ENCODE measurements at regions not wholly inside any gene's neighbourhood (a gene's known extent, or its start where the extent isn't known, plus 50 kb on each side); places are given as distances from the start of the nearest gene placed in this dataset.

DNA sequence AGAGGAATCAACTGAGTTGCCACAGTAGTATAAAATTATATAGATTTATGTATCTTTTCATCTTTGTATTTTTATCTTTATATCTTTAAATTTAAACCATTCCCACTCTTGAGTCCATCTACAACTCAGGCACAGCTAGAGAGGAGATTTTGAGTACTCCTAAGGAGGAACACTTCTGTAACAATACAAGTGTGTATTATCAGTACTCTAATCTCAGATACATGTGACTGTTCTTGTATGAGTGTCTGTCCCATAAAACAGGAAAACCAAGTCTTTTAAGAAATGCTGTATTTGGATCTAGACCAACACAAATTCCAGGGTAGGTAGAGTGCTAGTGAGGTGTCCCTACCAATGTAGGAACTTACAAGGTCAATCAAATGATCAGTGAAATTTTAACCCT is 1428.0 kb upstream of the LRRTM3 start:
- no peaks in the 10 kb centered on the region for H3K9me3 ChIP-seq (ENCODE audit: control insufficient read depth in 5 of 5, low read length in 5 of 5)
- H3K36me3 ChIP-seq (ENCODE audit: control insufficient read depth in 5 of 5, insufficient read depth in 5 of 5, low read length in 5 of 5), result no peaks in the 10 kb centered on the region
- no peaks in the 10 kb centered on the region for H3K27me3 ChIP-seq (ENCODE audit: control insufficient read depth in 5 of 5, insufficient read depth in 4 of 5, low read length in 5 of 5)
- no peak overlapping the region for H3K9ac ChIP-seq (ENCODE audit: low read length in 5 of 5)
- H3K27ac ChIP-seq (ENCODE audit: low read depth, low read length), result no peak overlapping the region
- H3K4me1 ChIP-seq (ENCODE audit: control insufficient read depth in 5 of 5, insufficient read depth in 5 of 5, low read length in 5 of 5), result no peaks in the 10 kb centered on the region
- H3K4me3 ChIP-seq (ENCODE audit: low read depth in 1 of 5, low read length in 5 of 5), result no peak overlapping the region

DNA sequence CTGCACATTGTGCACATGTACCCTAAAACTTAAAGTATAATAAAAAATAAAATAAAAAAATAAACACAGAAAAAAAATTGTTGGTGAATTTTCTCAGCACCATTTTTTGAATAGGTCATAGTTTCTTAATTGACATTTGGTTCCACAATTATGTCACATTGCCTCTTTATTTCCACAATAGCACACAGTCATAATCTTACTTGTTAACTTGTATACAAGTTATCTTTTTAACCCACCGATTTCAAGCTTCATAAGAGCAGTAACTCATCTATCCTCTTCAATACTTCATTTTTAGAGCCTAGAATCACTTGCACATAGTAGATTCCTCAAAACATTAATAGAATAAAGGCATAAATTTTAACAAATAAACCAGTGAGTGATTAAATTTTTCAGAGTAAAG is 1425.1 kb upstream of the LRRTM3 start:
- Histone ChIP-seq H3K27me3 (ENCODE audit: control insufficient read depth in 5 of 5, insufficient read depth in 4 of 5, low read length in 5 of 5) (no peaks in the 10 kb centered on the region), H3K27ac (ENCODE audit: low read depth, low read length) (no peak overlapping the region), H3K4me1 (ENCODE audit: control insufficient read depth in 5 of 5, insufficient read depth in 5 of 5, low read length in 5 of 5) (no peaks in the 10 kb centered on the region), H3K36me3 (ENCODE audit: control insufficient read depth in 5 of 5, insufficient read depth in 5 of 5, low read length in 5 of 5) (no peaks in the 10 kb centered on the region), H3K9ac (ENCODE audit: low read length in 5 of 5) (no peak overlapping the region), H3K4me3 (ENCODE audit: low read depth in 1 of 5, low read length in 5 of 5) (no peak overlapping the region), H3K9me3 (ENCODE audit: control insufficient read depth in 5 of 5, low read length in 5 of 5) (no peaks in the 10 kb centered on the region)

DNA sequence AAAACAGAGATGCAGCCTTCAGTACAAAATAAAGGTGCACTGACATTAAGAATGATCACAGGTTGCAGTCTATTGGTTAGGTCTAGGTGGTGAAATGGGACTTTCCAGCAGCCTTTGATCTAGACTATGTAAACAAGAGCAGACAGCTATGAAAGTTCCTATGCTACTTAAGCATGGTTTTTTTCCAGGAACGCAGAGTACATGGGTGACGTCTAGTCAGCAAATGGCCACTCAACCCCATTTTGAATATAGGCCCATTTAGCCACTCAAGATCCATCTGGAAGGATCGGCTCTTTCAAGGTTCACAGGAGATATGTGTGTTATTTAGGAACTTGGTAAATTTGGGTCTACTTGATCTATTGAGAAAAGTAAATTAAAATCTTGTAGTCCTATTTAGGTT is 1424.6 kb upstream of the LRRTM3 start:
- H3K9me3 ChIP-seq (ENCODE audit: control insufficient read depth in 5 of 5, low read length in 5 of 5), result no peaks in the 10 kb centered on the region
- no peak overlapping the region for H3K9ac ChIP-seq (ENCODE audit: low read length in 5 of 5)
- no peak overlapping the region for H3K27ac ChIP-seq (ENCODE audit: low read depth, low read length)
- H3K36me3 ChIP-seq (ENCODE audit: control insufficient read depth in 5 of 5, insufficient read depth in 5 of 5, low read length in 5 of 5), result no peaks in the 10 kb centered on the region
- H3K4me1 ChIP-seq (ENCODE audit: control insufficient read depth in 5 of 5, insufficient read depth in 5 of 5, low read length in 5 of 5), result no peaks in the 10 kb centered on the region
- no peak overlapping the region for H3K4me3 ChIP-seq (ENCODE audit: low read depth in 1 of 5, low read length in 5 of 5)
- no peaks in the 10 kb centered on the region for H3K27me3 ChIP-seq (ENCODE audit: control insufficient read depth in 5 of 5, insufficient read depth in 4 of 5, low read length in 5 of 5)

DNA sequence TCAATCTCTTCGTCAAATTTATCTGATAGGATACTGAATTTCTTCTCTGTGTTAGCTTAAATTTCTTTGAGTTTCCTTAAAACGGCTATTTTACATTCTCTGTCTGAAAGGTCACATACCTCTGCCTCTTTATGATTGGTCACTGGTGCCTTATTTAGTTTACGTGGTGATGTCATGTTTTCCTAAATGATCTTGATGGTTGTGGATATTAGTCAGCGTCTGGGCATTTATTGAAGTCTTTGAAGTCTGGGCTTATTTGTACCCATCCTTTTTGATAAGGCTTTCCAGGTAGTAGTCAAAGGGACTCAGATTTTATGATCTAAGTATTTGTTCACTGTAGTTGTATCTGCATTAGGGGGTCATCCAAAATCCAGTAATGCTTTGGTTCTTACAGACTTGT is 1407.5 kb upstream of the LRRTM3 start:
- H3K27me3 ChIP-seq (ENCODE audit: control insufficient read depth in 5 of 5, insufficient read depth in 4 of 5, low read length in 5 of 5), result no peaks in the 10 kb centered on the region

DNA sequence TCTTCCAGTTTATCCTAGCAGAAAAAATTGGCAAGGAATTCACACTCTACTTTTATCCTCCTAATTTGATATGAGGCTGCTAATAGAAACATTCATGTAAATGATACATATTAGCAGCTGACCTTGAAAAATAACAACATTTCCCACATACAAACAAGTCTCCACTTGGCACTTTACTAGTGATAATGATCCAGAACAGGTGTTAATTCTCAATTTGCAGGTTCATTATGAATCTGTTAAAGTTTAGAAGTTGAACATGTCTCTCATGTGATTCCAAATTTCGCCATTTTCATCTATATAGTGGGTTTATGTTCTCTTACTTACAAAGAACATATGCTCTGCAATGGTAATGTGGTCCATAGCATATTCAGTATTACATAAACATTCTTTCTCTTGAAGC is 1396.8 kb upstream of the LRRTM3 start:
- Histone ChIP-seq H3K36me3 (ENCODE audit: control insufficient read depth in 5 of 5, insufficient read depth in 5 of 5, low read length in 5 of 5) (no peaks in the 10 kb centered on the region), H3K4me3 (ENCODE audit: low read depth in 1 of 5, low read length in 5 of 5) (no peak overlapping the region), H3K27me3 (ENCODE audit: control insufficient read depth in 5 of 5, insufficient read depth in 4 of 5, low read length in 5 of 5) (no peaks in the 10 kb centered on the region), H3K9me3 (ENCODE audit: control insufficient read depth in 5 of 5, low read length in 5 of 5) (no peaks in the 10 kb centered on the region), H3K27ac (ENCODE audit: low read depth, low read length) (no peak overlapping the region), H3K9ac (ENCODE audit: low read length in 5 of 5) (no peak overlapping the region), H3K4me1 (ENCODE audit: control insufficient read depth in 5 of 5, insufficient read depth in 5 of 5, low read length in 5 of 5) (no peaks in the 10 kb centered on the region)

More for the DNA sequence above, 1407.5 kb upstream of the LRRTM3 start:
- Histone ChIP-seq H3K9me3 (ENCODE audit: control insufficient read depth in 5 of 5, low read length in 5 of 5) (peaks cover 0 to 5% (median 0%) of the 10 kb centered on the region in 5 donors), H3K9ac (ENCODE audit: low read length in 5 of 5) (no peak overlapping the region), H3K36me3 (ENCODE audit: control insufficient read depth in 5 of 5, insufficient read depth in 5 of 5, low read length in 5 of 5) (no peaks in the 10 kb centered on the region), H3K4me1 (ENCODE audit: control insufficient read depth in 5 of 5, insufficient read depth in 5 of 5, low read length in 5 of 5) (no peaks in the 10 kb centered on the region), H3K4me3 (ENCODE audit: low read depth in 1 of 5, low read length in 5 of 5) (no peak overlapping the region), H3K27ac (ENCODE audit: low read depth, low read length) (no peak overlapping the region)

DNA sequence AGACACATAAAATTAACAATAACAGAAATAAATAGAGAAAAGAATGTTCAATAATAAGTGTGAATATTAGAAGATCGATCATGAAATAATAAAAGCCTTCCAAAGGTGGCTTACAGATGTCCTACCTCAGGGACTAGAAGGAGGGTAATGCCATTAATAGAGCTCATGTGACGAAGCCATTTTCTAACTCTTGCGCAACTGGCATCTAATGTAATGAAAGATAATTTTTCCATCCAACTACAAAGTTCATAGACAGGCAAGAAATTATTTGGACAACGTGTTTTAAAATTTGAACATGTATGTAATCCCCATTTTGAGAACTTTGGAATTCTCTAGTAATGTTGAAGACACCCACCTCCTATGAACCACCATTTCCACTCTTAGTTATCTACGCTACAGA is 1394.3 kb upstream of the LRRTM3 start:
- H3K9me3 ChIP-seq (ENCODE audit: control insufficient read depth in 5 of 5, low read length in 5 of 5), result no peaks in the 10 kb centered on the region
- H3K4me1 ChIP-seq (ENCODE audit: control insufficient read depth in 5 of 5, insufficient read depth in 5 of 5, low read length in 5 of 5), result no peaks in the 10 kb centered on the region
- H3K27me3 ChIP-seq (ENCODE audit: control insufficient read depth in 5 of 5, insufficient read depth in 4 of 5, low read length in 5 of 5), result no peaks in the 10 kb centered on the region
- no peaks in the 10 kb centered on the region for H3K36me3 ChIP-seq (ENCODE audit: control insufficient read depth in 5 of 5, insufficient read depth in 5 of 5, low read length in 5 of 5)
- no peak overlapping the region for H3K4me3 ChIP-seq (ENCODE audit: low read depth in 1 of 5, low read length in 5 of 5)
- H3K9ac ChIP-seq (ENCODE audit: low read length in 5 of 5), result no peak overlapping the region
- no peak overlapping the region for H3K27ac ChIP-seq (ENCODE audit: low read depth, low read length)

DNA sequence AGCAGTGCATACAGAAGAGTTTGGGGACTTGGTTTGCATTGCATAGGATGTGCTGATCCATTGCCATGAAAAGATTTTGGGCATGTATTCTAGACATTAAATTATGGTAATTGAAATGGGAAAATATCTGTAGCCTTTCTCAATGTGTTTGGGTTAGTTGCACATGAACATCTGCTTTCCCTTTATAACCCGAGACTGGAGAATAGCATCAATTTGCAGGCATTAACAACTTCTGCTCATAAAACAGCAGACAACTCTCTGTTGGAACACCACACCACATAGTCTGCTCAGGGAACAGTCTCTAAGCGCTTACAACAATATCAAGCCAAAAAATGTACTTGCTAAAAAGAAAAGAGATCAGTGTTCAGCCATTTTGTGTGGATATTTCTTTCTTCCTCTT is 1391.1 kb upstream of the LRRTM3 start:
- peaks cover 0 to 2% (median 0%) of the 10 kb centered on the region in 5 donors for H3K9me3 ChIP-seq (ENCODE audit: control insufficient read depth in 5 of 5, low read length in 5 of 5)
- no peaks in the 10 kb centered on the region for H3K27me3 ChIP-seq (ENCODE audit: control insufficient read depth in 5 of 5, insufficient read depth in 4 of 5, low read length in 5 of 5)
- H3K9ac ChIP-seq (ENCODE audit: low read length in 5 of 5), result no peak overlapping the region
- no peak overlapping the region for H3K4me3 ChIP-seq (ENCODE audit: low read depth in 1 of 5, low read length in 5 of 5)
- no peak overlapping the region for H3K27ac ChIP-seq (ENCODE audit: low read depth, low read length)
- no peaks in the 10 kb centered on the region for H3K4me1 ChIP-seq (ENCODE audit: control insufficient read depth in 5 of 5, insufficient read depth in 5 of 5, low read length in 5 of 5)
- H3K36me3 ChIP-seq (ENCODE audit: control insufficient read depth in 5 of 5, insufficient read depth in 5 of 5, low read length in 5 of 5), result no peaks in the 10 kb centered on the region

DNA sequence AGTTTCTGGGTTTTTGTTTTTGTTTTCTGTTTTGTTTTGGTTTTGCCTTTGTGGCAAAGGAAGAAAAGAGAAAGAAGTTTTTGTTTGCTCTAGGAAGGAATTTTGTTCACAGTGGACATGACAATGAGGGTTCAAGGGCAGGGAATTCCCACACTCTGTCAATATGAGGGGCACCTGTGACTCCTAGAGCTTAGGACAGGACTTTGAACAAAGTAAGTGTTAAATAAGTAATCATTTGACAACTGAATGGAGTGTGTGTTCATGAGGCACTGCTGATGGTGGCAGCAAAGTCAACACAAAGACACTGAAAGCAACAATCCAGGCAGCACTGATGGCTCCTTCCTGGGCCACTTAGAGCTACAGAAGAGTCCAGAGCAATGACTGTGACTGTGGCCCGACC is 1381.1 kb upstream of the LRRTM3 start:
- Histone ChIP-seq H3K4me1 (ENCODE audit: control insufficient read depth in 5 of 5, insufficient read depth in 5 of 5, low read length in 5 of 5) (no peaks in the 10 kb centered on the region), H3K36me3 (ENCODE audit: control insufficient read depth in 5 of 5, insufficient read depth in 5 of 5, low read length in 5 of 5) (no peaks in the 10 kb centered on the region), H3K9me3 (ENCODE audit: control insufficient read depth in 5 of 5, low read length in 5 of 5) (peaks cover 0 to 3% (median 0%) of the 10 kb centered on the region in 5 donors), H3K4me3 (ENCODE audit: low read depth in 1 of 5, low read length in 5 of 5) (no peak overlapping the region), H3K27ac (ENCODE audit: low read depth, low read length) (no peak overlapping the region), H3K27me3 (ENCODE audit: control insufficient read depth in 5 of 5, insufficient read depth in 4 of 5, low read length in 5 of 5) (no peaks in the 10 kb centered on the region), H3K9ac (ENCODE audit: low read length in 5 of 5) (no peak overlapping the region)

DNA sequence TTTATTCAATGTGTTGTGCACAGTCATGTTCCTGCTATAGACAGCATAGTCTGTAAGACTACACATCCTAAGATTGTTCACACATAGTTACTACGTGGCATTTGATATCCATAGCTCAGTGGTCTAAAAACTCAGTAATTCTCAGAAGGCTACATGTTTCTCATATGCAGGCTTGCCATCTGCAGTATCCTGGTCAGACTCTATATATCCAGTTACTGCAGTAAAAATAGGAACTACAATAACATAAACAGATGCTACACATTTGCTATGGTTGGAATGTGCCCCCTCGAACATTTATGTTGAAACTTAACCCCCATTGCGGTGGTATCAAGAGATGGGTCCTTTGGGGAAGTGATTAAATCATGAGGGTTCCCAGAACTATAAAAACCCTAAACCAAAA is 1377.8 kb upstream of the LRRTM3 start:
- no peaks in the 10 kb centered on the region for H3K36me3 ChIP-seq (ENCODE audit: control insufficient read depth in 5 of 5, insufficient read depth in 5 of 5, low read length in 5 of 5)
- H3K4me3 ChIP-seq (ENCODE audit: low read depth in 1 of 5, low read length in 5 of 5), result no peak overlapping the region
- H3K9ac ChIP-seq (ENCODE audit: low read length in 5 of 5), result no peak overlapping the region
- no peak overlapping the region for H3K27ac ChIP-seq (ENCODE audit: low read depth, low read length)
- no peaks in the 10 kb centered on the region for H3K27me3 ChIP-seq (ENCODE audit: control insufficient read depth in 5 of 5, insufficient read depth in 4 of 5, low read length in 5 of 5)
- no peaks in the 10 kb centered on the region for H3K4me1 ChIP-seq (ENCODE audit: control insufficient read depth in 5 of 5, insufficient read depth in 5 of 5, low read length in 5 of 5)
- peaks cover 0 to 3% (median 0%) of the 10 kb centered on the region in 5 donors for H3K9me3 ChIP-seq (ENCODE audit: control insufficient read depth in 5 of 5, low read length in 5 of 5)

DNA sequence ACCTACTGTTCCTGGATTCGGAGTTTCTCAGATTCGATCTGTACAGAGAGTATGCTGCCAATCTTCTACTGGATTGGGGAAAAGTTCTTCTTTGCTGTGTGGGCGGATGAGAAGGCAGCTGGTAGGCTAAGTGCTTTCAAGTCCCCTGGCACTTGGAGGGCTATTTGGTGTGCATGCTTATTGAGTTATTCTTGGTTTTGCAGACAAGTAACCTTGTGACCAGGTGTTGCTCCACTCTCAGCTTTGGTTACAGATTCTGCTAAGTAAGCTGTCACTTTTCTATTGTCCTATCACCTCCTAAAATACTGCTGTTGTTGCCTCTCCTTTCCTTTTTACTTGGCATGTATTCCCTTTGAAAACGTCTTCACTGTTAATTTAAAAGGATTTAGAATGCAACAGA is 1375.1 kb upstream of the LRRTM3 start:
- Histone ChIP-seq H3K27me3 (ENCODE audit: control insufficient read depth in 5 of 5, insufficient read depth in 4 of 5, low read length in 5 of 5) (no peaks in the 10 kb centered on the region), H3K36me3 (ENCODE audit: control insufficient read depth in 5 of 5, insufficient read depth in 5 of 5, low read length in 5 of 5) (no peaks in the 10 kb centered on the region), H3K4me1 (ENCODE audit: control insufficient read depth in 5 of 5, insufficient read depth in 5 of 5, low read length in 5 of 5) (no peaks in the 10 kb centered on the region), H3K9me3 (ENCODE audit: control insufficient read depth in 5 of 5, low read length in 5 of 5) (no peaks in the 10 kb centered on the region), H3K9ac (ENCODE audit: low read length in 5 of 5) (no peak overlapping the region), H3K4me3 (ENCODE audit: low read depth in 1 of 5, low read length in 5 of 5) (no peak overlapping the region), H3K27ac (ENCODE audit: low read depth, low read length) (no peak overlapping the region)

DNA sequence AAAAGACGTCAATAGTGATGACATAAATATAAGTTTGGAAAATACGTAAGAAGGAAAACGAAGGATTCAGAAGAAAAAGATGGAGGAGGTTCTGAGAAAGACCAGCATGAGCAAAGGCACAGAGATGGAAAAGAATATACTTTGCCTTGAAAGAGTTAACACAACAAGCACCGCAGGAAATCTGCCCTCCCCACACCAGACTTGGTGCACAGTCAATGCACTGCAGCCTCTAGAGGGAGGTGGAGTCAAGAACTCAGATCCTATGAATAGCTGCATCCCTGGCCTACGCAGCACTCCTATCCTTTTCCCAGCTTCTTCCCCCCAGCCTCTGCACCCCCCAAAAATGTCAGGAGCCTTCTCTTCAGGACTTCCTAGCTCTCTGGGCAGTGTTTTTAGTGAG is 1370.6 kb upstream of the LRRTM3 start:
- H3K9ac ChIP-seq (ENCODE audit: low read length in 5 of 5), result no peak overlapping the region
- H3K4me1 ChIP-seq (ENCODE audit: control insufficient read depth in 5 of 5, insufficient read depth in 5 of 5, low read length in 5 of 5), result no peaks in the 10 kb centered on the region
- H3K9me3 ChIP-seq (ENCODE audit: control insufficient read depth in 5 of 5, low read length in 5 of 5), result no peaks in the 10 kb centered on the region
- H3K27me3 ChIP-seq (ENCODE audit: control insufficient read depth in 5 of 5, insufficient read depth in 4 of 5, low read length in 5 of 5), result no peaks in the 10 kb centered on the region
- no peaks in the 10 kb centered on the region for H3K36me3 ChIP-seq (ENCODE audit: control insufficient read depth in 5 of 5, insufficient read depth in 5 of 5, low read length in 5 of 5)
- H3K4me3 ChIP-seq (ENCODE audit: low read depth in 1 of 5, low read length in 5 of 5), result no peak overlapping the region
- H3K27ac ChIP-seq (ENCODE audit: low read depth, low read length), result no peak overlapping the region
